ENCODE measurements at regions not wholly inside any gene's neighbourhood (a gene's known extent, or its start where the extent isn't known, plus 50 kb on each side); places are given as distances from the start of the nearest gene placed in this dataset.

DNA sequence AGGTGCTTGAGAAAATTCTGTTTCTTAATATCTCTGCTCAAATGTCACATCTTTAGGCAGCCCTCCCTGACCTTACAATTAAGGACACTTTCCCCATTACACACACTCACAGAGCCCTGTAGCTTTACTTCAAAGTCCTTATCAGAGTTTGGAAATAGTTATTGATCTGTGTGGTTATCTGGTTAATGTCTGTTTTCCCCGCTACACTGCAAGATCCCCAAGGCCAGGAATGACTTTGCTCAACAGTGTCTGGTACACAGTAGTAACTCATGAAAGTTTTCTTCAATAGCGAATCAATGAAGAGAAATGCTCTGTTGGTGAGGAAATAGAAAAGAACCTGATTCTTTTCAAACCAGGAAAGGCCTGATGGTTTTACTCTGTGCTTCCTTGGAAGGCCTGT is 554.4 kb downstream of the REEP3 start:
- no peak for DNase-seq (ENCODE audit: low read depth)

DNA sequence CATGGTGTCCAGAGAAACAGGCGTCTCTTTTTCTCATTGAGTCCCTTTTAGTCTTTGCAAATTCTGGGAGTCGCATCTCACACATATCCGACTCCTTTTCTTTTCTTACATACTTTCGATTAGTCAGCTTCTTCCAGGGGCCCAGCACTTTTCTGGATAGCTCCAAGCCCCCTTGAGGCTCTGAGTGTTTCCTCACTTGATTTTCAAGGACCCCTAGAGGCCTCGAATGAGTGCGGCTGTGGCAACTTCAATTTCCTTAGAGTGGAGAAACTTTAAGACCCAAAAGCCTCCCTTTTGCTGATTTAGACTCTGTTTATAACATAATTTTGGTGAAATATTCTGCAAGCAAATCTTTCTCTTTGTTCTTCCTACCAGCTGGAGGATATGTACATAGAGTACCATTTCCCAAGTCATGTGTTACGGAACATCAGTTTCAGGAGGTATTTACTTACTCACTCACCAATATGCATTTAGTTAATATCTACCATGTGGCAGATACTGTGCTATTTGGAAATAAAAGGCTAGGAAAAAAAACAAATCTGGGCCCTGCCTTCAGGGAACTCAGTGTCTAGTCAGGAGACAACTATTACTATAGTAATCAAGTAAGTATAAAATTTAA is 555.2 kb downstream of the REEP3 start:
- no peak for DNase-seq (ENCODE audit: low read depth)

GRCh38 chr10:64079341-64079740 is 558.1 kb downstream of the REEP3 start:
- DNase-seq (ENCODE audit: low read depth), result no peak

GRCh38 chr10:64080071-64080470 is 558.9 kb downstream of the REEP3 start:
- DNase-seq (ENCODE audit: low read depth), result no peak

DNA sequence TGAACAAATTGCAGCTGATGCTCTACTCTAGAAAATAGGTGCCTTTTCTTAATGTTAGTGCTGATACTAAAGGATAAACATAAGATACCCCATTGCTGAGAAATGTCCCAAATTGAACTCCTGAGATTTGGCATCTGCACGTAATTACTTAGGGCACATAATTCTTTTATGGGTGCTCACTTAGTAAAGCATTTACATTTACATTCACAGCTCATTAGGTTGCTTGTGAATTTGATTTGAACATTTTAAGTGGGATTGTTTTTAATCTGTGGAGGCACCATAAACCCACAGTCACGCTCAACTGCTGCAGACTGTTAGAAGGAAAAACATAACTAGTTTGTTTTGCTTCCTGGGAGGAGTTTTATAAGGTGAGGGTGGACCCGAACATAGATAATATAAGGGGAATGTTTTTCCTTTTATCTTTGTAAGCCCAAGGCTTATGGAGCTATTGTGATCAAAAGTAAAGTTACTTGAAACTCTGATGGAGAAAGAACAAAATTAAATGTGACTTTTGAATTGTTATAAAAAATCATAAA is 560.8 kb downstream of the REEP3 start:
- no peak for DNase-seq (ENCODE audit: low read depth)

DNA sequence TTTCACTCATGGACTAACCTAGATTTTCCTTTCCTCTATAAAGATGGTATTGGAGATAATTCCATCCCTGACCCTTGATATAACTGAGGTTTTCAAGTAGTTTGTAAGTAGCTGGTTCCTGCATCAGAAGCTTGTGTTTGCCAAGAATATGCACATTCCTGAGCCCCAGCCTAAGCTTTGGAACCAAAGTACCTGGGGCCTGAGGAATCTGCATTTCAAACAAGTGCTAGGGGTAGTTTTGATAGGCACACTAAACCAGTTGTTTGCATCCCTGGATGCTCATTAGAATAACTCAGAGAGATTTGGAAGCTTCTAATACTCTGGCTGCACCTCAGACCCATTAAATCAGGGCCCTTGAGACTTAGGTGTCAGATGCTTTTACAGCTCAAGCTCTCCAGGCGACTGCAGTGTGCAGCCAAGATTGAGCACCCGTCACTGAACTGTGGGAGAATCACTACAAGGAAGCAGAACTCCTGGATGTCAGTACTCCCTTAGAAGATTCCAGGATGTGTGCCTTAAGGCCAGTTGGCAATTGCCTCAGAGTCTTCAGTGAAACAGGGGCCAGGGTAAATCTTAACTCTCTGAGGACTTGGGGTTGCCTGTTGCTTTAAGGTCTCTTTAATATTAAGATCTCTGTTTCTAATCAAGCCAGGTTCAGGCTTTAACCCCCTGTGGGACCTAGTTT is 565.0 kb downstream of the REEP3 start:
- no peak for DNase-seq (ENCODE audit: low read depth)

DNA sequence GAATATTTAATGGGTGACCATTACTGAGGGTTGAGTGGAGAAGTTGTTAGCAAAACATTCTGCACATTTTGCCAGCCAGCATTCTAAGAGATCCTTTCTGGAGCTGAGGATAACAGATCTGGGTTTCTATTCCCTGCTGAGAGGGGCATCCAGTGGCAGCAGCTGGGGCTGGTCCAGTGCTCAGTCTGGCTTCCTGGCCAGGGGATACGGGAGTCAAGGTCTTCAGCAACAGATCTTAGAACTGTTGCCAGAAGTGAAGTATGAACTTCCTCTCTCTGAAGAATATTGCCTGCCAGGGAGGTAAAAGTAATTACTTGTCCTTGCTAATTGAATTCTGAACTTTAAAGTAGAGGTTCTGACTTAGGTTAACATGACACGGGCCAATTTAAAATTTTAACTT is 568.4 kb downstream of the REEP3 start:
- DNase-seq (ENCODE audit: low read depth), result no peak

DNA sequence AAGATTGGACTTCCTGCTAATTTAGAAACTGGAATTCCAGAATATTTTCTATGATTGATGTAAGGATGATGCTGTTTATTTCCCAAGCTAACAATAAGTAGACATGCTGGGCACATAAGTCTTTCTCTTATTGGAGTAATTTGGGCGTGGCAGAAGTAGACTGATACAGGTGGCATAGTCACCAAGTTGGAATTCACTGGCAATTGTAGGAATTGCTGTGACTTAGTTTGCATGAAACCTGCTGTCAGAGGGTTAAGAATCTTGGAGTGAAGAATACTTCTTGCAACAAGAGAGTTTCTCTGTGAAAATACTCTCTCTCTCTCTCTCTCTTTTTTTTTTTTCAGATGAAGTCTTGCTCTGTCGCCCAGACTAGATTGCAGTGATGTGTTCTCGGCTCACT is 569.7 kb downstream of the REEP3 start:
- no peak for DNase-seq (ENCODE audit: low read depth)

- no peak for DNase-seq (ENCODE audit: low read depth)
Observed at GRCh38 chr10:64091897-64092296, 570.7 kb downstream of the REEP3 start.

DNA sequence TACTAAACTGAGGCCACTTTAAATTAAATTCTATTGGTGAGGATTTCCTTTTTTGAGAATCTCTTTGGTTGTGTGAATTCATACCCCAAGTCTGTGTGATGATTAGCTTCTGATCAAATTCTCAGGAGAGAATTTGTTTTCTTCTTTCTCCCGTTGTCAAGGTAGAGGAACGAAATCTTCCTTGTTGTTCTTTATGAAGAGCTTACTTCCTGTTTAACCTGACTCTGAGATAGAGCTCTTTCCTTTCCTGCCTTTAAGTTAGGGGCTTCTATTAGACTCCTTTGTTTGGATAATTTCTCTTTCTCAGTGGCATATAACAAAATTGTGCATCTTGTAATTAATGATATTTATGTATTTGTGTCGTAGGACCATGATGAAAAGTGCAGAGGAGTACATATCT is 572.1 kb downstream of the REEP3 start:
- no peak for DNase-seq (ENCODE audit: low read depth)

- DNase-seq (ENCODE audit: low read depth), result no peak
Observed at GRCh38 chr10:64093946-64094535, 572.8 kb downstream of the REEP3 start.

GRCh38 chr10:64096941-64097340 is 575.7 kb downstream of the REEP3 start:
- DNase-seq (ENCODE audit: low read depth), result no peak

DNA sequence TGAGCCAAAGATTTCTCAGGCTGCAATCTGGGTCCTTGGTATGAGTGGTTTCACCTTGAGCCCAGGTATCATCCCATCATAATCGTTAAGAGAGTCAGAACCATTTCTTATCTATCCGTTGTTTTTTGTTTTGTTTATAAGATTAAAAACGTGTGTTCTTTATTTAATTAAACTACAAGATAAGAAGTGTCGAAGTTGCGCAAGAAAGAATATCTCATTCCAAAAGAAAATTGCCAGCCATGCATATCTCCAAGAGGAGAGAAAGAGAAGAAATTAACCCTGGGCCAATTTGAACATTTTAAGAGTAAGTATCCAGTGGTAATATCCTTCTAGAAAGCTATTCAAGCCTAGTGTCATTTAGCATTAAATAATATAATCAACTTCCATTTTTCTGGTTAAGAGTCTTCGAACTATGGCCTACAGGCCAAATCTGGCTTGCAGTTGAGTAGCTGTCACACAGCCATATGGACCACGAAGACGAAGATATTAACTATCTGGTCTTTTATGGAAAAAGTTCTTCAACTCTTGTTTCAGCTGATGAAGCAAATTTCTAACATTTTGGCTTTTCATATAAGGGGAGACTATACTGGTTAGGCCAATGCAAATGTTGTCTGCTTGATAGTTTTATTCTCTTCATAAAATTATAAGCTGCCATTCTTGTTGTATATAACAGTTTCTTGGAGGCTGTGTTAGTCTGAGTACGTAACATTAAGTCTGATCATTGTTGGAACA is 576.4 kb downstream of the REEP3 start:
- no peak for DNase-seq (ENCODE audit: low read depth)

DNA sequence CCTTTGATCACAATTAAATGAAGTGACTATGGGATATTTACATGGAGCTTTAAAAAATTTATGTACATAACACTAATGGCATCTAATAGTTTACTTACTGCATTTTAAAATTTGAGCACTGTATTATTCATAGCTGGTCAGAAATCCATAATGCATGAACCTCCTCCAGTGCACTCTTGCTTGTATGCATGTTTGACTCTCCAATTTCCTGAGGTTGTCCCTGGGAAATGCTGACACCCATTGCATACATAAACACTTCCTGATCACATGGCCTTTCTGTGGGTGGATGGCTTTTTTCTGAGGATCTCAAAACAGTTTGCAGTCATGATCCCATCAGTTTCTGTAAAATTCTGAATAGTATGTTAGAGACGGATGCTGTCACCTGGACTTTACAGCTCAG is 577.8 kb downstream of the REEP3 start:
- DNase-seq (ENCODE audit: low read depth), result no peak

- DNase-seq (ENCODE audit: low read depth), result no peak
Observed at GRCh38 chr10:64101606-64102263, 580.5 kb downstream of the REEP3 start.

GRCh38 chr10:64102264-64102633 is 581.0 kb downstream of the REEP3 start:
- DNase-seq (ENCODE audit: low read depth), result no peak

- DNase-seq (ENCODE audit: low read depth), result no peak
Observed at GRCh38 chr10:64102916-64103315, 581.7 kb downstream of the REEP3 start.

DNA sequence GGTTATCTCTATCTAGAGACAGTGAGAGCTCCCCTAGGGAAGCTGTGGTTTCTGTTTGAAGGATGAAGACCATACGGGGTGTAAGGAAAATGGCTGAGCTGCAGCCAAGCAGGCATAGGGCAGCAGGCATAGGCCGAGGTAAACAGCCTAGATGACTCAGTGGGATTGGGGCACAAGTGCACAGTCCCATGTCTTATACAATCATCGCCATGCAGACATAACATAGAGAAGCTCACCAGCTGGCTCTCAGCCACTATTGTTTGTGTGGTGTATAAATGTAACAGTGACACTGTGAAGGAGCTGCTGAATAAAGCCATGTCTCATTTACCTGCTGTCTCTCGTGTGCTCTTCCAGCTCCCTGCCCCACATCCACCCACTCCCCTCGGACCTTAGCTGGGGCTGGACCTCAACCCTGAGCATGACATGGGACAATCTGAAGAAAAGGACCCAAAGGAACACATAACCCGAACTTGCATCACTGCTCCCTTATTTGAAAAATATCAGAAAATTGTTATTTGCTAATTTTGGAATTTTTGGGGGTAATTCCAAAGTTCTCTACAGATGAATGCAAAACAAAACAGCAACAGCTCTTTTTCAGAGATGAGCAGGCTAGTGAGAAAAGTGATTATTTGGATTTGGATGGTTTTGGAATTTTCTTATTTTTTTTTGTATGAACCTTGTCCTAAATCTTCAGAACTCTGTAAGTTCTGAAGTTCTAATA is 582.7 kb downstream of the REEP3 start:
- no peak for DNase-seq (ENCODE audit: low read depth)

- DNase-seq (ENCODE audit: low read depth), result no peak
Observed at GRCh38 chr10:64109926-64110495, 588.8 kb downstream of the REEP3 start.

- no peak for DNase-seq (ENCODE audit: low read depth)
Observed at GRCh38 chr10:64112701-64113355, 591.6 kb downstream of the REEP3 start.

All from LHCN-M2 (cell line).